ENCODE measurements at regions not wholly inside any gene's neighbourhood (a gene's known extent, or its start where the extent isn't known, plus 50 kb on each side); places are given as distances from the start of the nearest gene placed in this dataset.

DNA sequence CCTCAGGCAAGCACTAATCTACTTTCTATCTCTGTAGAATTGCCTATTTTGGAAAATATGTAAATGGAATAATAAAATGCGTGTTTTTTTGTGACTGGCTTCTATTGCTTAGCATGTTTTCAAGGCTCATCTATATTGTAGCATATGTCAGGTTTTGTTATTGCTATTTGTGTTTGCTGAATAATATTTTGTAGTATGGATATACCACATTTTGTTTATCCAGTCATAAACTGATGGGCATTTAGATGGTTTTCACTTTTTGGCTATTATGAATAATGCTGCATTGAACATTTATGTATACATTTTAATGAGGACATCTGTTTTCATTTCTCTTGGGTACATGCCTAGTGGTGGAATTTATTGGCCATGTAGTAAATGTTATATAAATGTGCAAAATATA lies 183.3 kb upstream of the ZP4 start:
- no peak for TF ChIP-seq POLR2AphosphoS5 (IDR thresholded peaks at IDR 0.05; ENCODE audit: insufficient read depth, low read depth, low read length)
- TF ChIP-seq CTCF (IDR thresholded peaks at IDR 0.05; ENCODE audit: extremely low read depth in 1 of 2, insufficient read depth in 1 of 2, low read depth in 1 of 2, low read length in 2 of 2): no peak
- no peak for TF ChIP-seq MYC (IDR thresholded peaks at IDR 0.05; ENCODE audit: low read depth, low read length)
- no peak for TF ChIP-seq JUN (IDR thresholded peaks at IDR 0.05; ENCODE audit: borderline replicate concordance, insufficient read depth, insufficient read length, low read depth)
- TF ChIP-seq FOS (IDR thresholded peaks at IDR 0.05; ENCODE audit: borderline replicate concordance, insufficient read depth, low read length): no peak
- no peak for TF ChIP-seq MAX (IDR thresholded peaks at IDR 0.05; ENCODE audit: insufficient read depth, insufficient read length)
- no peak for TF ChIP-seq POLR2A (IDR thresholded peaks at IDR 0.05; ENCODE audit: low read depth, low read length)

Data from endothelial cell of umbilical vein (primary cell).